Fibroblast of pulmonary artery (primary cell): ENCODE measurements at regions not wholly inside any gene's neighbourhood (a gene's known extent, or its start where the extent isn't known, plus 50 kb on each side); places are given as distances from the start of the nearest gene placed in this dataset.
A peak's percentile ranks its signal among the peaks of the same experiment; 100 is the strongest.

ENCODE experiments used
- DNase-seq: peaks from one replicate; pipeline ENCODE4 v3.0.0-alpha.2; 2010; ENCODE audit warnings: low read depth
- H3K4me3 ChIP-seq: replicated peaks from 2 replicates; pipeline ENCODE4 v1.5.1; 2011; ENCODE audit warnings: low read depth, mild to moderate bottlenecking, control low read depth, low read length, moderate library complexity
- TF ChIP-seq, protein P1 (sequence below): IDR thresholded peaks from 2 replicates; pipeline ENCODE4 v1.5.1; 2011; ENCODE audit warnings: mild to moderate bottlenecking, control low read depth, low read length, inconsistent platforms; ENCODE audit errors: missing control alignments

DNA sequence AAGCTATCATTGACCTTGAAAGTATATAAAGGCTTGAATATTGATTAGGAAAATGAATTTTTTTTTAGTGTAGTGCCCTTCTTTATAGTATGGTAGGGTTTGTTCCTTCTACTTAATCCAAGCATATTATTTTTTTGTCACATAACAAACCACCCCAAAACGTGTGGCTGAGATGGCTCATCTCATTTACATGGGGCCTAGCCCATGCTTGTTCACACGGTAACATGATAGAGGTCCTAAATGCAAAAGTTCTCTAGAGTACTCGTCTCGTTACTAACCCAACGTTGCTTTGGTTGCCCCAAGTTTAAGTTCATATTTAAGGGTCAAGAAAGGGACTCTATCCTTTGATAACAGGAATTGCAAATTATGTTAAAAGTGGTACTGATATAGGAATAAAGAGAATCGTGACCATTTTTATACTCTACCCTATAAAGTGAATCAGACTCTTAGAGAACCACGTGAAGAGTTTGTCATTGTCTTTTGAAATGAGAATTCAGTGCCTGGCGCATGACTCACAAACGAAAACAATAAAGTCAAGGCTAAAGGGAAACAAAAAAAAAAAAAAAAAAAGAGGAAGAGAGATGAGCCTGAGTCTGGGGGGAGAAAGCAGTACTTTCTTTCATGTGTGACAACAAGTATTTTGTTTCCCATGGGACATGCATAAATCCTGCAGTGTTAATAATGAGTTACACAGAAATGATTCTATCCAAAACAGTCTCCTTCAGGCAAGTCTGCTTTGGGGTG is 402.8 kb upstream of the NWD2 start:
- no peak overlapping the region for H3K4me3 ChIP-seq
- TF ChIP-seq, protein P1, sequence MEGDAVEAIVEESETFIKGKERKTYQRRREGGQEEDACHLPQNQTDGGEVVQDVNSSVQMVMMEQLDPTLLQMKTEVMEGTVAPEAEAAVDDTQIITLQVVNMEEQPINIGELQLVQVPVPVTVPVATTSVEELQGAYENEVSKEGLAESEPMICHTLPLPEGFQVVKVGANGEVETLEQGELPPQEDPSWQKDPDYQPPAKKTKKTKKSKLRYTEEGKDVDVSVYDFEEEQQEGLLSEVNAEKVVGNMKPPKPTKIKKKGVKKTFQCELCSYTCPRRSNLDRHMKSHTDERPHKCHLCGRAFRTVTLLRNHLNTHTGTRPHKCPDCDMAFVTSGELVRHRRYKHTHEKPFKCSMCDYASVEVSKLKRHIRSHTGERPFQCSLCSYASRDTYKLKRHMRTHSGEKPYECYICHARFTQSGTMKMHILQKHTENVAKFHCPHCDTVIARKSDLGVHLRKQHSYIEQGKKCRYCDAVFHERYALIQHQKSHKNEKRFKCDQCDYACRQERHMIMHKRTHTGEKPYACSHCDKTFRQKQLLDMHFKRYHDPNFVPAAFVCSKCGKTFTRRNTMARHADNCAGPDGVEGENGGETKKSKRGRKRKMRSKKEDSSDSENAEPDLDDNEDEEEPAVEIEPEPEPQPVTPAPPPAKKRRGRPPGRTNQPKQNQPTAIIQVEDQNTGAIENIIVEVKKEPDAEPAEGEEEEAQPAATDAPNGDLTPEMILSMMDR, result no peak

DNA sequence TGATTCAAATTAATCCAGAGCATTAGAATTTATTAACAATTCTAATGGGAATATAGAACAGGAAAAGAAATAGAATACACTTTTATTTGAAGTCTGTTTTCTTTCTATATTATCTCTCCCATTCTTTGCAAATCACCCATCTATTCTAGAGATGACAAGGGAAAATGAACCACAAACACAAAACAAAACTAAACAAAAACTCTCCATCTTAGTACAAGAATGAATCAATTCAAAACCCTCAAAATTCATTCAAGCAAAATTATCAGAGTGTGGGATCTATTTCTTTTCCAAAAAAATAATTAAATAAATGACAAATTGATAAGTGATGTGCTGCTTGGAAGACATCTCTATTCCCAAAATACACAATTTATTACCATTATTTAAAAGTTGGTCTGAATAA is 400.1 kb upstream of the NWD2 start:
- TF ChIP-seq, protein P1, result no peak
- no peak for DNase-seq
- no peak overlapping the region for H3K4me3 ChIP-seq

More for the DNA sequence above, 402.8 kb upstream of the NWD2 start:
- DNase-seq, result peak; percentile 61

DNA sequence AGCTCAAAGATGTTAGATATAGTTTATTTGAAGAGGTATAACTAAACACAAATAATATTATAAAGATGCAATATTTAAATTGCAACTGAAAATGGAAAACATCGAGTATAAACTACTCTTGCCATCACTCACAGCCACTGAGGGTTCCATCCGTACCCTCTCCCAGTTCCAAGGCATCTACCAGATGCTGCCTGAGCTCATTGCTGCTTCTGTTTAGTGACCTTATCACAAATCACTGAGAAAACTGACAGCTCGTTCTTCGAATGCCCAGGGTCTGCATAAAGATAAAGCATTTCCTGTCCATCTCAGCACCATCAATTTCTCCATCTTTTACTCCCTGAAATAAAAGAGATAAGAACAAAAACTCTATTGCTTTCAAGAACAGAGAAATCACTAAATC is 391.7 kb upstream of the NWD2 start:
- DNase-seq, result no peak
- no peak overlapping the region for H3K4me3 ChIP-seq
- TF ChIP-seq, protein P1, result no peak

DNA sequence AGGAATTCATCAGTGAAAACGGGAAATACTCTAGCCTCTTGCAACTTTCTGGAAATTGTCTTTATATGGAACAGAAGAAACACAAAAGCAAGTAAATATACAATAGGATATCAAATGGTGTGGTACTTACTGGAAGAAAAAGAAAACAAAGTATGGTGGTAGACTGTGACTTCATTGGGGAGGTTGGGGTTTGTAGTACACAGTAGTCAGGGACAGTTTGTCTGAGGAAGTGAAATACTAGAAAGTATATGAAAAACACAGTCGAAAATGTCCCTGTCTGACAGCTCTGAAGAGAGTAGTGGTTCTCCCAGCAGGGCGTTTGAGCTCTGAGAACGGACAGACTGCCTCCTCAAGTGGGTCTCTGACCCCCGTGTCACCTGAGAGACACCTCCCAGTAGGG is 390.0 kb upstream of the NWD2 start:
- TF ChIP-seq, protein P1, result no peak
- no peak for DNase-seq

DNA sequence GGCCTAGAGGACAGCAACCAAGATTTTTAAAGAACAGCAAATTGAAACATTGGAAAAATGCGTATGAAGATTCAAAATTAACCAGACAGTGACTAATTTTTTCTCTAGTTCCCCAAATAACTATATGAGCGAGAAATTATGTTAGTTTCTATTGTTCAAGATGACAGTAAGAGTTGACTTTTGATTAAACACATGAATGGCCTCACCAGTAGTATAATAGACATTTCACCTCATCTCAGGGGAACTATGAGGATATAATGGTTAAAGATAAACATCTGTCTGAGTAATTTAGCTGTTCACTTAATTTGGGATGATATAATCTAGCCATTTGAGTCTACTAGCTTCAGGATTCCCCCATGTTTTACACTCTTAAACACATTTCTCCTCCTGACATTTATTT is 380.9 kb upstream of the NWD2 start:
- TF ChIP-seq, protein P1, result no peak
- DNase-seq, result no peak
- H3K4me3 ChIP-seq, result no peak overlapping the region

More for the DNA sequence above, 390.0 kb upstream of the NWD2 start:
- no peak overlapping the region for H3K4me3 ChIP-seq

DNA sequence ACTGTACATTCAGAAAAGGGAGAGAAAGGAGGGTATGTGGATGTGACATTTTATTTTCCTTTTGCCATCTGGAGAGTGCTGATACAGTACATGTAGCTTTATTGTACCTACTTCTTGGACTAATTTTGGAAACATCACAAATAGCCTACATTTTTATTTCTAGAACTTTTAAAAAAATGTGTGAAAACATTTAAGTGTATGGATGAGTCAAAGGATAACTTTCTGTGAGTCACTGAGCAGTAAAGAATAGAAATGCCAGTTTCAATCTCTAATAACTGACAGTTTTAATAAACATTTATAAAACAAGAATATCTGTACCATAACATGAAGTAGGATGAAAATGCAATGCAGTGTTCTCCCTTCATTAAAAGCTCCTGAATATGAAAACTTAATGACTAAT is 374.4 kb upstream of the NWD2 start:
- H3K4me3 ChIP-seq, result no peak overlapping the region
- TF ChIP-seq, protein P1, result no peak
- no peak for DNase-seq

DNA sequence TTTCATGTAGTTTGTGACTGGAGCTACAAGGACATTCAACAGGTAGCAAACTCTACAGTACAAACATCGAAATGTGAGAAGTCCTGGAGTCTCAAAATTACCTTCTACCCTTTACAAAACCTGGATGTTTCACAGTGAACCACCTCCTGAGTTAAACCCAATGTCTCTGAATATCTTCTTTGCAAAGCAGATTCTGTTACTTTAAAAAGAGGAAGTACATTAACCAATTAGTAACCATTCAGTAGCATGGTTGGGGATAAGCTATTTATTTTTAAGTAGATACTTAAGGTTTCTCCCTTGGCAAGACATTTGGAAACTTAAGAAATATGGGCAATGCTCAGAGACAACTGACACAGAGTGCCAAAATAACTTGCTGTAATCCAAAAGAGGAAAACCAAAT is 371.9 kb upstream of the NWD2 start:
- TF ChIP-seq, protein P1, result no peak
- DNase-seq, result no peak
- no peak overlapping the region for H3K4me3 ChIP-seq
